ENCODE measurements at regions not wholly inside any gene's neighbourhood (a gene's known extent, or its start where the extent isn't known, plus 50 kb on each side); places are given as distances from the start of the nearest gene placed in this dataset.

DNA sequence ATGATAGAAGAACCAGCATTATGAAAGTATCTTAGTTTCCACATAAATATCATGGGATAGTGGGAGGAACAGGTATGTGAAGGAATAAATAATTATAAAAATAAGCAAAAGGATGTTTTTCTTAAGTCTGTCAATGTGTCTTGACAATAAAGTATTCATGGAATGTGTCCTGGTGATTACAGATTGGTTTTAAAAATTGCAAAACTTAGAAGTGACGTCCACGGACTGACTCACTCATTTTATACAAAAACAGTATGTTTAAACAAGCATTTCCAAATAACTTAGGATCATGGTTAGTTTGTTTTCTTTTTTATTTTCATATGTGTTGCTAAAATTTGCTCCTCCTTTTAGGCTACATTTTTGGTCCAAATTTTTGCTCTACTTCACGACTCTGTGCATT lies 687.0 kb upstream of the NECTIN3 start:
- Mint-ChIP-seq H3K36me3 (ENCODE audit: low read depth) (no peaks in the 10 kb centered on the region), H3K4me3 (no peak overlapping the region), H3K27me3 (ENCODE audit: low read depth, poor library complexity) (no peaks in the 10 kb centered on the region), H3K4me1 (peaks cover 14% of the 10 kb centered on the region), H3K9me3 (no peaks in the 10 kb centered on the region), H3K27ac (no peak overlapping the region)
- TF ChIP-seq, protein P1, sequence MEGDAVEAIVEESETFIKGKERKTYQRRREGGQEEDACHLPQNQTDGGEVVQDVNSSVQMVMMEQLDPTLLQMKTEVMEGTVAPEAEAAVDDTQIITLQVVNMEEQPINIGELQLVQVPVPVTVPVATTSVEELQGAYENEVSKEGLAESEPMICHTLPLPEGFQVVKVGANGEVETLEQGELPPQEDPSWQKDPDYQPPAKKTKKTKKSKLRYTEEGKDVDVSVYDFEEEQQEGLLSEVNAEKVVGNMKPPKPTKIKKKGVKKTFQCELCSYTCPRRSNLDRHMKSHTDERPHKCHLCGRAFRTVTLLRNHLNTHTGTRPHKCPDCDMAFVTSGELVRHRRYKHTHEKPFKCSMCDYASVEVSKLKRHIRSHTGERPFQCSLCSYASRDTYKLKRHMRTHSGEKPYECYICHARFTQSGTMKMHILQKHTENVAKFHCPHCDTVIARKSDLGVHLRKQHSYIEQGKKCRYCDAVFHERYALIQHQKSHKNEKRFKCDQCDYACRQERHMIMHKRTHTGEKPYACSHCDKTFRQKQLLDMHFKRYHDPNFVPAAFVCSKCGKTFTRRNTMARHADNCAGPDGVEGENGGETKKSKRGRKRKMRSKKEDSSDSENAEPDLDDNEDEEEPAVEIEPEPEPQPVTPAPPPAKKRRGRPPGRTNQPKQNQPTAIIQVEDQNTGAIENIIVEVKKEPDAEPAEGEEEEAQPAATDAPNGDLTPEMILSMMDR (IDR thresholded peaks at IDR 0.05): no peak
- no peak for DNase-seq

DNA sequence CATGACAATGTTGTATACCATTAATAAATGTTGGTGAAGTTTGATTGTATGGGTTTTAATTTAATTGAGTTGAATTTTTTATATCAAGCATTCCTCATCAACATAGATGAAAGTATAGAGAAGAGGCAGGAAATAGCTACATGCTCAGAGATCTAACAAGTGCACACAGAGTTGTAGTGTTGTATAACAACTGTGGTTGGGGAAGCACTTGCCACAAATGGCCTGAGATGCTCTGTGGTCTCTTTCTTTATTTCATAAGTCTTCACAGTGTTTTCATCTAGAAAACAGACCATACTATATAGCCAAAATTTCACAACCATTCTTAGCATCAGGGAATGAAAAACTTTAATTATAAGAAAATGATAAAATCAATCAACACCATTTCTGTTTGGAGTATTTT lies 682.6 kb upstream of the NECTIN3 start:
- Mint-ChIP-seq H3K27me3 (ENCODE audit: low read depth, poor library complexity) (no peaks in the 10 kb centered on the region), H3K4me1 (no peaks in the 10 kb centered on the region), H3K27ac (no peak overlapping the region), H3K9me3 (no peaks in the 10 kb centered on the region), H3K36me3 (ENCODE audit: low read depth) (no peaks in the 10 kb centered on the region), H3K4me3 (no peak overlapping the region)
- DNase-seq: no peak
- TF ChIP-seq, protein P1 (IDR thresholded peaks at IDR 0.05): no peak

DNA sequence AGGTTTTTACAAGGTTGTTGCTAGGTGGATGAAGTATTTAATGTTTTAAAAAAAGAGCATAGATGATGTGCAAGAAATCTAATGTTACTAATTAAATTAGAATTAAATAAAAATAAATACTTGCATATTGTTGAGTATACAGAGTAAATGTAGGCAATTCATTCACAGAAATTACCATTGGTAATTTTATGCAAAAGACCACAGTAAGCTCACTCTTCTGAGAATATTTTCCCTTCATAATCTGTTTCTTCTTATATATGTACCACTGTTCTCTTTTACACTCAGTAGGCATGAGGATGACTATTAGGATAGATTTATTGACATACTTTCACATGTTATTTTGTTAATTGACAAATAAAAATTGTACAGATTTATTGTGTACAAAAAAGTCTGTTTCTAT lies 681.2 kb upstream of the NECTIN3 start:
- Mint-ChIP-seq H3K27ac (no peak overlapping the region), H3K4me3 (no peak overlapping the region), H3K27me3 (ENCODE audit: low read depth, poor library complexity) (no peaks in the 10 kb centered on the region), H3K4me1 (no peaks in the 10 kb centered on the region), H3K9me3 (no peaks in the 10 kb centered on the region), H3K36me3 (ENCODE audit: low read depth) (no peaks in the 10 kb centered on the region)
- TF ChIP-seq, protein P1 (IDR thresholded peaks at IDR 0.05): no peak
- no peak for DNase-seq

- Mint-ChIP-seq H3K4me3 (no peak overlapping the region), H3K27ac (no peak overlapping the region), H3K9me3 (no peaks in the 10 kb centered on the region), H3K4me1 (no peaks in the 10 kb centered on the region), H3K36me3 (ENCODE audit: low read depth) (no peaks in the 10 kb centered on the region), H3K27me3 (ENCODE audit: low read depth, poor library complexity) (no peaks in the 10 kb centered on the region)
- DNase-seq: no peak
- TF ChIP-seq, protein P1 (IDR thresholded peaks at IDR 0.05): no peak
These were observed 680.6 kb upstream of the NECTIN3 start for GRCh38 chr3:110391042-110391441.

DNA sequence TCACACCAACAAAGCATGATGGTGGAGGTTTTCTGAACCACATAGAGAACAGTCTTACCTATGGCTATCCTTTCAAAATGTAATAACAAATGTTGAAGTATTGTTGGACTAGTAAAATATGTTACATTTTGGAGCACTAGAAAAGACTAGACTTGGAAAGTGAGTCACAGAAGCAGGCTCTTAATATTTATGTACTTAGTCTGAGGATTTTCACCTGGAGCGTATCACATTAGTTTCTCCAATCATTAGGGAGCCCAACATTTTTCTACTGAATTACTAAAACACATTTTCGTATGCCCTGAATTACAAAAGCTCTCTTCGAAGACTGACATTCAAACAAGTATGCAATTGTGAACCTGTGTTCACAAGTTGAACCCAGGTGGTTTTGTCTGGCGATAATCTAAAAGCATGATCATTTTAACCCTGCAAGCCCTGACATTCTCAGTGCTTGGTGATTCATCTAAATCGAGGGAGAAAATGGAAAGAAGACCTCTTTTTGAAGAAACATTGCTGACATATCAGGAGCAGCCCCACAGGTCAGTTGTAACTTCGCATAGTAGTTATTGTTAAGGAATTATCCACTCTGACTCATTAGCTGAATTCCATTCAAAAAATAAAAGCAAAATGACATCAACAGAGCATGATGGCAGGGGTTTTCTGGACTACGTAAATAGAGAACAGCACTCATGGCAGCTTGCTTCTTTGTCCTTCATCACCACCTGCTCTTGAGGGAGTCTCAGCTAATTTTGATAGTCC lies 679.8 kb upstream of the NECTIN3 start:
- peaks cover 1% of the 10 kb centered on the region for H3K27me3 Mint-ChIP-seq (ENCODE audit: low read depth, poor library complexity)
- H3K4me1 Mint-ChIP-seq: no peaks in the 10 kb centered on the region
- no peak overlapping the region for H3K4me3 Mint-ChIP-seq
- H3K36me3 Mint-ChIP-seq (ENCODE audit: low read depth): no peaks in the 10 kb centered on the region
- no peak overlapping the region for H3K27ac Mint-ChIP-seq
- DNase-seq: no peak
- TF ChIP-seq, protein P1 (IDR thresholded peaks at IDR 0.05): no peak
- no peaks in the 10 kb centered on the region for H3K9me3 Mint-ChIP-seq

GRCh38 chr3:110393941-110394340 lies 677.7 kb upstream of the NECTIN3 start:
- no peaks in the 10 kb centered on the region for H3K4me1 Mint-ChIP-seq
- H3K36me3 Mint-ChIP-seq (ENCODE audit: low read depth): no peaks in the 10 kb centered on the region
- no peak overlapping the region for H3K4me3 Mint-ChIP-seq
- DNase-seq: no peak
- H3K27ac Mint-ChIP-seq: no peak overlapping the region
- no peaks in the 10 kb centered on the region for H3K9me3 Mint-ChIP-seq
- TF ChIP-seq, protein P1 (IDR thresholded peaks at IDR 0.05): no peak
- peaks cover 3% of the 10 kb centered on the region for H3K27me3 Mint-ChIP-seq (ENCODE audit: low read depth, poor library complexity)
